ENCODE measurements at regions not wholly inside any gene's neighbourhood (a gene's known extent, or its start where the extent isn't known, plus 50 kb on each side); places are given as distances from the start of the nearest gene placed in this dataset.

DNA sequence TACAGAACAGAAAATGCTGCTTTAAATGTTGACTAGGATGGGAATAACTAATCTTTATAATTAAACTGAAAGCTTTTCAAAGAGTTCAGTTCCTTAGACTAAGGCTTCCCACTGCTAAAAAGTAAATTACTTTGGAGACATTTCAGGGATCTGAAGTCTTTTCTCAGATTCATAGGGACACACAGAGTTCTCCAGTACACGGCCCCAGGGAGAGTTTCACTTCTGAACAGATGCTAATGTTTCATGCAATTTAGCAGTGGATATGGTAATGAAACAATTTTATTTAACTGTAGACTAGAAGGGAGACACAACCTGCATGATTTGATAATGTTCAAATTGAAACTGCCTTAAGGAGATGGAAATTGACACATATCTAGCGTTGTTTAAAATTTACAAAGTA, 1282.6 kb downstream of the NCAM2 start:
- intact Hi-C loops (cut with micrococcal nuclease), result no loop called here
- CTCF ChIA-PET, result no interaction called here

More for the DNA sequence above, 1282.6 kb downstream of the NCAM2 start:
- RAD21 ChIA-PET (ENCODE audit: low non-redundant PET in 1 of 2, low total read pairs in 2 of 2, uncharacterized antibody in 2 of 2, unreplicated experiment in 2 of 2), result no interaction called here
- Histone ChIP-seq H2AFZ (ENCODE audit: low read depth, low read length, poor library complexity, severe bottlenecking) (no peak overlapping the region), H3K9me3 (ENCODE audit: control insufficient read depth in 1 of 2, insufficient read depth in 1 of 2, low read depth in 1 of 2, low read length in 2 of 2) (peaks cover 13 to 35% of the 10 kb centered on the region in 2 experiments; a peak in 2 of 4 replicates), H3K4me2 (ENCODE audit: low read length) (no peak overlapping the region), H3K79me2 (ENCODE audit: insufficient read depth, low read length) (no peaks in the 10 kb centered on the region), H3K27me3 (ENCODE audit: insufficient read depth, low read length) (no peaks in the 10 kb centered on the region), H4K20me1 (ENCODE audit: insufficient read depth) (no peaks in the 10 kb centered on the region), H3K4me3 (replicated peaks in 1 of 2; ENCODE audit: low read depth in 1 of 2, low read length in 2 of 2) (no peak overlapping the region), H3K9ac (ENCODE audit: low read length) (no peak overlapping the region), H3K27ac (ENCODE audit: low read depth, low read length) (no peak overlapping the region), H3K9me2 (ENCODE audit: insufficient read depth) (no peaks in the 10 kb centered on the region), H3K4me1 (ENCODE audit: control insufficient read depth in 1 of 2, insufficient read depth in 2 of 2, low read length in 2 of 2) (no peaks in the 10 kb centered on the region), H3K36me3 (ENCODE audit: control insufficient read depth in 1 of 2, insufficient read depth in 2 of 2, low read length in 2 of 2) (no peaks in the 10 kb centered on the region)
- TF ChIP-seq CBX3 (IDR thresholded peaks at IDR 0.05; ENCODE audit: low read depth) (no peak), POLR2A (IDR thresholded peaks at IDR 0.05; ENCODE audit: borderline replicate concordance, extremely low read depth, insufficient read depth, insufficient read length) (no peak), EZH2 (IDR thresholded peaks at IDR 0.05) (no peak), EGR1 (IDR thresholded peaks at IDR 0.05; ENCODE audit: low read depth) (no peak), RAD21 (IDR thresholded peaks at IDR 0.05; ENCODE audit: low read depth) (no peak), POLR2AphosphoS5 (IDR thresholded peaks at IDR 0.05; ENCODE audit: low read depth, low read length) (no peak), FOSL1 (IDR thresholded peaks at IDR 0.05; ENCODE audit: low read depth) (no peak), SIN3A (IDR thresholded peaks at IDR 0.05; ENCODE audit: low read depth) (no peak), YY1 (IDR thresholded peaks at IDR 0.05; ENCODE audit: extremely low read depth, insufficient replicate concordance, low read depth, low read length) (no peak), ZFX (IDR thresholded peaks at IDR 0.05) (no peak), CEBPB (IDR thresholded peaks at IDR 0.05; ENCODE audit: low read depth) (no peak)
- TF ChIP-seq, protein P1, sequence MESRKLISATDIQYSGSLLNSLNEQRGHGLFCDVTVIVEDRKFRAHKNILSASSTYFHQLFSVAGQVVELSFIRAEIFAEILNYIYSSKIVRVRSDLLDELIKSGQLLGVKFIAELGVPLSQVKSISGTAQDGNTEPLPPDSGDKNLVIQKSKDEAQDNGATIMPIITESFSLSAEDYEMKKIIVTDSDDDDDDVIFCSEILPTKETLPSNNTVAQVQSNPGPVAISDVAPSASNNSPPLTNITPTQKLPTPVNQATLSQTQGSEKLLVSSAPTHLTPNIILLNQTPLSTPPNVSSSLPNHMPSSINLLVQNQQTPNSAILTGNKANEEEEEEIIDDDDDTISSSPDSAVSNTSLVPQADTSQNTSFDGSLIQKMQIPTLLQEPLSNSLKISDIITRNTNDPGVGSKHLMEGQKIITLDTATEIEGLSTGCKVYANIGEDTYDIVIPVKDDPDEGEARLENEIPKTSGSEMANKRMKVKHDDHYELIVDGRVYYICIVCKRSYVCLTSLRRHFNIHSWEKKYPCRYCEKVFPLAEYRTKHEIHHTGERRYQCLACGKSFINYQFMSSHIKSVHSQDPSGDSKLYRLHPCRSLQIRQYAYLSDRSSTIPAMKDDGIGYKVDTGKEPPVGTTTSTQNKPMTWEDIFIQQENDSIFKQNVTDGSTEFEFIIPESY (IDR thresholded peaks at IDR 0.05; ENCODE audit: extremely low read depth, insufficient replicate concordance, low read length), result no peak
- TF ChIP-seq, protein P2, sequence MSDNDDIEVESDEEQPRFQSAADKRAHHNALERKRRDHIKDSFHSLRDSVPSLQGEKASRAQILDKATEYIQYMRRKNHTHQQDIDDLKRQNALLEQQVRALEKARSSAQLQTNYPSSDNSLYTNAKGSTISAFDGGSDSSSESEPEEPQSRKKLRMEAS (IDR thresholded peaks at IDR 0.05), result no peak
- TF ChIP-seq, protein P3, sequence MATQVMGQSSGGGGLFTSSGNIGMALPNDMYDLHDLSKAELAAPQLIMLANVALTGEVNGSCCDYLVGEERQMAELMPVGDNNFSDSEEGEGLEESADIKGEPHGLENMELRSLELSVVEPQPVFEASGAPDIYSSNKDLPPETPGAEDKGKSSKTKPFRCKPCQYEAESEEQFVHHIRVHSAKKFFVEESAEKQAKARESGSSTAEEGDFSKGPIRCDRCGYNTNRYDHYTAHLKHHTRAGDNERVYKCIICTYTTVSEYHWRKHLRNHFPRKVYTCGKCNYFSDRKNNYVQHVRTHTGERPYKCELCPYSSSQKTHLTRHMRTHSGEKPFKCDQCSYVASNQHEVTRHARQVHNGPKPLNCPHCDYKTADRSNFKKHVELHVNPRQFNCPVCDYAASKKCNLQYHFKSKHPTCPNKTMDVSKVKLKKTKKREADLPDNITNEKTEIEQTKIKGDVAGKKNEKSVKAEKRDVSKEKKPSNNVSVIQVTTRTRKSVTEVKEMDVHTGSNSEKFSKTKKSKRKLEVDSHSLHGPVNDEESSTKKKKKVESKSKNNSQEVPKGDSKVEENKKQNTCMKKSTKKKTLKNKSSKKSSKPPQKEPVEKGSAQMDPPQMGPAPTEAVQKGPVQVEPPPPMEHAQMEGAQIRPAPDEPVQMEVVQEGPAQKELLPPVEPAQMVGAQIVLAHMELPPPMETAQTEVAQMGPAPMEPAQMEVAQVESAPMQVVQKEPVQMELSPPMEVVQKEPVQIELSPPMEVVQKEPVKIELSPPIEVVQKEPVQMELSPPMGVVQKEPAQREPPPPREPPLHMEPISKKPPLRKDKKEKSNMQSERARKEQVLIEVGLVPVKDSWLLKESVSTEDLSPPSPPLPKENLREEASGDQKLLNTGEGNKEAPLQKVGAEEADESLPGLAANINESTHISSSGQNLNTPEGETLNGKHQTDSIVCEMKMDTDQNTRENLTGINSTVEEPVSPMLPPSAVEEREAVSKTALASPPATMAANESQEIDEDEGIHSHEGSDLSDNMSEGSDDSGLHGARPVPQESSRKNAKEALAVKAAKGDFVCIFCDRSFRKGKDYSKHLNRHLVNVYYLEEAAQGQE (IDR thresholded peaks at IDR 0.05; ENCODE audit: low read depth), result no peak
- TF ChIP-seq, protein P4, sequence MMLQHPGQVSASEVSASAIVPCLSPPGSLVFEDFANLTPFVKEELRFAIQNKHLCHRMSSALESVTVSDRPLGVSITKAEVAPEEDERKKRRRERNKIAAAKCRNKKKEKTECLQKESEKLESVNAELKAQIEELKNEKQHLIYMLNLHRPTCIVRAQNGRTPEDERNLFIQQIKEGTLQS (IDR thresholded peaks at IDR 0.05), result no peak
- TF ChIP-seq, protein P5, sequence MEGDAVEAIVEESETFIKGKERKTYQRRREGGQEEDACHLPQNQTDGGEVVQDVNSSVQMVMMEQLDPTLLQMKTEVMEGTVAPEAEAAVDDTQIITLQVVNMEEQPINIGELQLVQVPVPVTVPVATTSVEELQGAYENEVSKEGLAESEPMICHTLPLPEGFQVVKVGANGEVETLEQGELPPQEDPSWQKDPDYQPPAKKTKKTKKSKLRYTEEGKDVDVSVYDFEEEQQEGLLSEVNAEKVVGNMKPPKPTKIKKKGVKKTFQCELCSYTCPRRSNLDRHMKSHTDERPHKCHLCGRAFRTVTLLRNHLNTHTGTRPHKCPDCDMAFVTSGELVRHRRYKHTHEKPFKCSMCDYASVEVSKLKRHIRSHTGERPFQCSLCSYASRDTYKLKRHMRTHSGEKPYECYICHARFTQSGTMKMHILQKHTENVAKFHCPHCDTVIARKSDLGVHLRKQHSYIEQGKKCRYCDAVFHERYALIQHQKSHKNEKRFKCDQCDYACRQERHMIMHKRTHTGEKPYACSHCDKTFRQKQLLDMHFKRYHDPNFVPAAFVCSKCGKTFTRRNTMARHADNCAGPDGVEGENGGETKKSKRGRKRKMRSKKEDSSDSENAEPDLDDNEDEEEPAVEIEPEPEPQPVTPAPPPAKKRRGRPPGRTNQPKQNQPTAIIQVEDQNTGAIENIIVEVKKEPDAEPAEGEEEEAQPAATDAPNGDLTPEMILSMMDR (IDR thresholded peaks at IDR 0.05 in 2 of 3, conservative IDR thresholded peaks at IDR 0.05 in 1 of 3; ENCODE audit: borderline replicate concordance in 1 of 3, insufficient read depth in 1 of 3, low read depth in 2 of 3, low read length in 2 of 3), result no peak
- DNase-seq (ENCODE audit: low read depth, low spot score) (no peak), ATAC-seq (no peak)
- POLR2A ChIA-PET, result no interaction called here
- no TSS peak for BruUV-seq (replicated peaks)

All from HCT116 (cell line).